NOMO-1 treated with dmso at 0.1 percent for 144 hours (cell line): ENCODE measurements at regions not wholly inside any gene's neighbourhood (a gene's known extent, or its start where the extent isn't known, plus 50 kb on each side); places are given as distances from the start of the nearest gene placed in this dataset.
"Not testable (repeated sequence)": the region's sequence is repeated elsewhere in the genome, so short reads cannot be mapped to it uniquely, and the experiment has no call there.

ENCODE experiments used
- DNase-seq: peaks from one replicate; lab custom pipeline; 2025; ENCODE audit not compliant: unreplicated experiment; lab: John Stamatoyannopoulos, UW

DNA sequence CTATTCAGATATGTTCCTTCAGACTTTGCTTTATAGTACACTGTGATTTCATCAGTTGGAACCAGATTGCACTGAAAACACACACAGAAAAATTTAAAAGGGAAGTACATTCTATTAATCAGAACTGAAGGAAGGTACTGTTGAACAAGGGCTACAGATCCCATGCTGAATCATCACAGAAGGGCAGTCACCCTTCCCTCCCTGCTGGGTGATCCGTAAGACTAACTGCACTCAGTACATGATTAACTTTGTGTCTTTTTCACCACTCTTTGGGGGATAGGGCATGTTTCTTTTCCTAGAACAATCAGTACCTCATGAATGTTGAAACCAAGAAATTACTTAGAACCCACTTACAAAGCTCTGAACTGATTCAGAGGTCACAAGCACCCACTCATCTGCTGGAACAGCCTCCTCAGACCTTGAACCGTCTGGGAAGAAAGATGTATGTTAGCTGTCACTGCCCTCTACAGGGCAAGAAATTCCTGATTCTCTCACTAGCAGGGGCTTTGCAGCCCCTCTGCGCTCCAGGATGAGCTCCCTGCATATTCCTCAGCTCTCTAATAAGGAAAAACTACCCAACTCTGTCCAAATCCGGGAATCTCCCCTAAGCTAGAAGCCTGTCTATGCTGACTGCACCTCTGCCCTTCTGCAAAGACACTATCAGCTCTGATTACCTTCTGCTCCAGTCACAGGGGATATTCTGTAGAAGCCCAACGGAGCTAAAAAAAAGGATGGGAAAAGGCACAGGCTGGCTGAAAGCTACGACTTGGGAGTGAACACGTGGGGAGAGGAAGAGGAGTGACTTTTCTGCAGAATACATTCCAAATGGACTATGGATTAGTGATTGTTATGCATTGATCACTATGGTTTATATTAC is 51.0 kb downstream of the IARS1 start:
- no peak for DNase-seq

DNA sequence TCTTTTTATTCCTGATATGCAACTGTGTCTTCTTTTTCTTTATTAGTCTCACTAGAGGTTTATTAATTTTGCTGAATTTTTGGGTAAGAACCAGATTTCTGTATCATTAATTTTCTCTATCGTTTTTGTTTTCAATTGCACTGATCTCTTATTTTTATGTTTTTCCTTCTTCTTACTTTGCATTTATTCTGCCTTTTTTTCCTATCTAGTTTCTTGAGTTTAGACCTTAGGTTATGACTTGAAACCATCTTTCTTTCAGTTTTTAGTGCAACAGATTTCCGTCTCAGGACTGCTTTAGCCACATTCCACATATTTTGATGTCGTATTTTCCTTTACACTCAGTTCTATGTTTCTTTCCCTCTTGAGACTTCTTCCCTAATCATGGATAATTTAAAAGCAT is 56.6 kb downstream of the IARS1 start:
- DNase-seq, result no peak

DNA sequence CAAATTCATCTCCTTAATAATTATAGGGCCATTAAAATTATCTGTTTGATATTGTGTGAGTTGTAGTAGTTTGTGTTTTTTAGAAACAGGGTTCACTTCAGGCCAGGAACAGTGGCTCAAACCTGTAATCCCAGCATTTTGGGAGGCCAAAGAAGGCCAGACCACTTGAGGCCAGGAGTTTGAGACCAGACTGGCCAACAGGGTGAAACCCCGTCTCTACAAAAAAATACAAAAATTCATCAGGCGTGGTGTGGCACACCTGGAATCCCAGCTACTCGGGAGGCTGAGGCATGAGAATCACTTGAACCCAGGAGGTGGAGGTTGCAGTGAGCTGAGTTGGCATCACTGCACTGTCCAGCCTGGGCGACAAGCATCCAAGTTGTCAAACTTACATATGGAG is 57.0 kb downstream of the IARS1 start:
- no peak for DNase-seq

DNA sequence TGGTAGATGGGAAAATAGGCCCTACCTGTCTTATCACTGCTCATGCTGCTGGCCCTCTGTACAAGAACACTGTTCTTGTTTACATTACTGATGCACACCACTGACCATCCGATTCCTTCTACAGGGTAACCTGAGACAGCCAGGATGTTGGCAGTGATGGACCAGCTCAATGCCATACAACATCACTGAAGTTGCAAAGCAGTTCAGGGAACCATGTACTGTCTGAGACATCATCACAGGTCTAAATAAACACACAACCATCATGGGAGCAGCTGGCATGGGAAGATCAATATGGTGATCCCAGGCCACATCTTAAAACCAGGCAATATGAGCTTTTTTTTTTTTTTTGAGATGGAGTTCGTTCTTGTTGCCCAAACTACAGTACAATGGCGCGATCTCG is 59.0 kb downstream of the IARS1 start:
- DNase-seq, result no peak

DNA sequence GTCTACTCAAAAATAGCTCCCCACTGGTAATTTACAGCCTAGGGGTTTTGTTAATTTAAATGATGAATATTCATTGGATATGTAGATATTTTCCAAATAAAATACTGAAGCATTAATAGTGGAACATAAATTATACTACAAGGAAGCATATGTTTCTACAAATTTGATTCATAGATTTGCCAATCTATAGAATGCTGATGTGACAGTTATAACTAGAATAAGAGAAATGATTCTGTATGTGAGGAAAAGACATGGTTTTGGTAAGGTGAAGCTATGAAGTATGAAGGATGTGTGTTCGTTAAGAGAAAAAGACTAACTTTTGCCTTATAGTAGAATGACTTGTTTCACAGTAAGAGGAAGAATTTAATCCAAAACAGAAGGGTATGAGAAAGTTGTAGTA is 61.3 kb downstream of the IARS1 start:
- DNase-seq, result no peak

DNA sequence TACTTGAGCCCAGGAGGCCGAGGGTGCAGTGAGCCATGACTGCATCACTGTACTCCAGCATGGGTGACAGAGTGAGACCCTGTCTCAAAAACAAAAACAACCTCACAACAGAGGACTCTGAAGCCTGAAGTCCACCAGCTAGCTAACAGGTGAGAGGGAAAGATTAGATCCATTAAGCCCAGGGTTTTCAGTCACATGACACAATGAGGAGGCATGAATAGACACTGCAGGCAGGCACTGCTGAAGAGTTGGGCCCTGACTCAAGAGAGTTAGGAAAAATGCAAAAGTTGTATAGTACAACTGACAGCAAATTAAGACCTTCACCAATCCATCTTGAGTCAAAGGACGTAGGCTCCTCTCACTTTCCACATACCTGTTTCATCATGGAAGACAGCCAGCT is 64.9 kb downstream of the IARS1 start:
- no peak for DNase-seq

DNA sequence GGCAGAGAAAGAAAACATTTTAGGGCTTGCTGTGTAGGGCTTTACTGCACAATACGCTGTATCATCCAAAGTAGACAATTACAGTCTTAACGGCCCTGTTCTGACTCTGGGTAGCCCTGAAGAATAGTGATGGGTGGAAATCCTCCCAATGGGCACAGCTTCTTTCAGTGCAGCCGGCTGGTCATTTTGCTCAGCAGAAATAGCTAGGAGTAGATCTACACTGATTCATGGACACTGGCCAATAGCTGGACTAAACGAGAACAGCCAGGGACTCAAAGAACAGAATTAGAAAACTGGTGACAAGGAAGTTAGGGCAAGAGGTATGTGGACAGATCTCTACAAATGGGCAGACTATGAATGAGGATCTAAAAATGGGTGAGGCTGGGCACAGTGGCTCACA is 69.3 kb downstream of the IARS1 start:
- no peak for DNase-seq

DNA sequence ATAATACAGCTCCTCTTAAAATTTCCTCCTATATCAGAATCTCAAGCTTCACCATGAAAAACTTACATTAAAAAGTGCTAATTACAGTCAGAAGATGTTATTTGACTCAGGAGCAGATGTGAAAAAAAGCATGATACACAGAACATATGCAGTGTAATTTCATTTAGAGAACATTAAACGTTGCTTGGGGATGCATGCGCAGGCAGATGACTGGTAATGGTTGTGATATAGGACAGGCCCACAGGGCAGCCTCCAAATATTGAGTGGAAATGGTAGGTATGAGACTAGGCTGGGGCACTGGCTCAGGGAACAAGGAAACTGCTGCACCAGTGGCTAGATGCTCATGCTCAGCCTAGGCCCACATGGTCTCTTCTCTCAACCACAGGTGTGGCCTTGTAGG is 69.7 kb downstream of the IARS1 start:
- no peak for DNase-seq

DNA sequence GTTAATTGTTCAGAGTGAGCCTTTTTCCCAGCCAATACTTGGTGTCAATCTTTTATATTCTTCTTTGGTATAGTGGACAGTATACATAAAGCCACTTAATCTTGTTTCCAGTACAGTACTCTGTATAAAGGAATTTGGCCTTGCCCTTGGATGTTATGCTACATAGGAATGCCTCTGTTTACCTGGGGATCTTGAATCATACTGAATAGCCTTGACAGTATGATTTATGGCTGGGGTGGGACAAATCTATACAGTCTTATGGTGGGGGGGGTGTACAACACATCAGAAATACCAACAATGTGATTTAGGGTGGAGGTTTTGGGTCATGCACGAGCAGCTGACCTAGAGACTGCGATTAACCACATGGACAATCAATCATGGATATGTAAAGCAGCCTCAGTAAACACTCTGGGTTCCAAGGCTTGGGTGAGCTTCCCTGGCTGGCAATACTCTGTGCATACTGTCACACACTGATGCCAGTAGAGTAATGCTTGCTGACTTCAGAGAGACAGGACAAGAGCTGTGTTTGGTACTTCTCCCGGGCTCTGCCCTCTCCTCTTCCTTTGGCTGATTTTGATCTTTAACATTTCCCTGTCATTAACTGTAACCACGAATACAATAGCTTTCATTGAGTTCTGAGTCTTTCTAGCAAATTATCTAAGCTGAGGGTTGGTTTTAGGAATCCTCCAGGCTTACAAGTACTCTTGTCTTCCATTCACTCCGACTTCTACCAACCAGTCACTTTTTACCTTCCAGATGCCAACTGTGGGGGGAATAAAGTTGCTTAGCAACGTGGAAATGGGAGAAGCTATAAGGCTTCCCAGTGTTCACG is 84.6 kb downstream of the IARS1 start:
- DNase-seq, result no peak

DNA sequence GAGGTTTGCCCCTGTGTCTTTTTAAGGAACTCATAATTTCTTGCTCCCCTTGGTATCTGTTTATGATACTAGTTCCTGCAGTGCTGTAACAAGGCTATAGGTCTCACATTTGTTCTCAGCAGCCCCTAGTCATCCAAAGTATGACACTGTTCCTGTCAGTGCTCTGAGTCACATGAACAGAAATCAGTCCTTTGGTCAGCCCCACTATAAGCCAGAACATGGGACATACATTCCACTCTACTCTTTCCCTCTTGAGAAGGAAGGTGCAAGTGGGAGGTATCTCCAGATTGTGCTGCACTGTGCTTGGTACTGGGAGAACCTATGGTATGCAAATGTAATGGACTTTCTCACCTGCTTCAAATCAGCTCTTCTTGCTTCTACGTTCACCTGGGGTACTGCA is 87.0 kb downstream of the IARS1 start:
- DNase-seq, result no peak

DNA sequence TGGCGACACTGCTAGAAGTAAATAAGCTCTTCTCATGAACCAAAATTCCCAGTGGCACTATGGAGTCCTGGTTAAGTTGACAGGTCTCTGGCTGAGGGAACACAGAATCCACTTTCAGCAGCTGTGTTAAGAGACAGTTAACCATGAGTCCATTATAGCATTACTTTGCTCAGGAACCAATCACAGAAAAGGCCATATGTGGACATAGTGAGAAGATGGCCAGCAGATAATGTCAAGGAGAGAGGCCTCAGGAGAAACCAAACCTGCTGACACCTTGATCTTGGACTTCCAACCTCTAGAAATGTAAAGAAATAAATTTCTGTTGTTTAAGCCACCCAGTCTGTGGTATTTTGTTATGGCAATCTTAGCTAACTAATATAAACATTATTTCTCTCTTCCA is 88.7 kb upstream of the SPTLC1 start:
- not testable (repeated sequence) for DNase-seq

DNA sequence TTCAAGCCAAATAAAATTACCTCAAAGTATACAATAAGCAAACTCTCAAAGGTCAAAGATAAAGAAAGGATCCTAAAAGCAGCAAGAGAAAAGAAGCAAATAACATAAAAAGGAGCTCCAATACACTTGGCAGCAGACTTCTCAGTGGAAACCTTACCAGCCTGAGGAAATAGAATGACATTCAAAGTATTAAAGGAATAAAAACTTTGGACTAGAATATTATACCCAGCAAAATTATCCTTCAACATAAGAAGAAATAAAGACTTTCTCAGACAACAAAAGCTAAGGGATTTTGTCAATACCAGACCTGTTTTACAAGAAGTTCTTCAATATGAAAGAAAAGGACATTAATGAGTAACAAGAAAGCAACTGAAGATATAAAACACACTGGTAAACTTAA is 83.0 kb upstream of the SPTLC1 start:
- not testable (repeated sequence) for DNase-seq

DNA sequence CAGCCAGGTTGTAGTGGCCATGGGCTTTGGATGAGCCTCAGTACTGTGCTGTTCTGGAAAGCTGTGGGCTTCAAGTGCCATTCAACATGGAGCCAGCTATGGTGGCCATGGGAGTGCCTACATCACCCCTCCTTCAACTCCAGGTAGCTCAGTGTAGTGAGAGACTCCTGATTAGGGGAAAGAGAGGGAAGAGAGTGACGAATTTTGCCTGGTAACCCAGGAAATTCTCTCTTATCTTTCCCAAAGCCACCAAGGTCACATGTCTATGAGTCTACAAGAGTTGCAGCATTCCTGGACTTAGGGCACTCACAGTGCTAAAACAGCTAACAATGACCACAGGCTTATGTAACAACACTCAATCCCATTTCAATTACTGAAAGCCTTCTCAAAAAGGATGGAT is 81.7 kb upstream of the SPTLC1 start:
- no peak for DNase-seq

DNA sequence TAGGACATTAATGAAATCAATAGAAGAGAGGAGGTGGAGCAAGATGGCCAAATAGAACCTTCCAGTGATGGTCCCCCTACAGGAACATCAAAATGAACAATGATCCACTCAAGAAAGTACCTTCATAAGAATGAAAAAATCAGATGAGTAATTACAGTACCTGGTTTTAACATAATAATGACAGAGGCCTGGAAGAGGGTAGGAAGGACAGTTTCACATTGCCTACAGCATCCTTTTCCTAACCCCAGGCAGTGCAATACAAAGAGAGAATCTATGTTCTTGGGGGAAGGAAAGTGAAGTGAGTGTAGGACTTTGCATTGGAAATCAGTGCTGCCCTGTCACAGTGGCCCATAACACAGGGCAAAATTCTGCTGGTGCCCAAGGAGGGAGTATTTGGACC is 81.2 kb upstream of the SPTLC1 start:
- no peak for DNase-seq

DNA sequence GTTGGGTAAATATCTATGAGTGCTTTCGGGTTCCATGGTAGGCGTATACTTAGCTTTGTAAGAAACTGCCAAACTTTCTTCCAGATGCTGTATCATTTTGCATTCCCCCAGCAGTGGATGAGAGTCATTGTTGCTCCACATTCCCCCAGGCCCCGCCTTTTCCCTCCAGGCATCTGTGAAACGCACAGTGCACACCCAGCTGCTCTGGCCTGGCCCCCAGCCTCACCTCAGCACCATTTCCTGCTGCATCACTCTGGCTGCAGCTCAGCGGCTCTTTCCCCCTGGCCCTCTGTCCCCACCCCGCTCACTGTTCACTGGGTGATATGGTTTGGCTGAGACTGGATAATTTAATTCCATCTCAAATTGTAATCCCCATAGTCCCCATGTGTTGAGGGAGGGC is 76.6 kb upstream of the SPTLC1 start:
- DNase-seq, result no peak

DNA sequence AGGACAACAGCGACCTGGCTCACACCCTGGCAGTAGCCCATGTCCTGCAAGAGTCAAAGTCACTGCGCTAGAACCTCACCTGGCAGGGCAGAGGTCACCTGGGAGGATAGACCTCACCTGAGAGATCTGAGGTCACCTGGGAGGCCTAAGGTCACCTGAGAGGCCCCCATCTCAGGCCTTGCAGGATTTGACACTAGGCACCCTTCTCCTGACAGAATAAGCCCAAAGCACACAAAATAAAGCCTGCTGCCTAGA is 75.2 kb upstream of the SPTLC1 start:
- DNase-seq, result no peak

DNA sequence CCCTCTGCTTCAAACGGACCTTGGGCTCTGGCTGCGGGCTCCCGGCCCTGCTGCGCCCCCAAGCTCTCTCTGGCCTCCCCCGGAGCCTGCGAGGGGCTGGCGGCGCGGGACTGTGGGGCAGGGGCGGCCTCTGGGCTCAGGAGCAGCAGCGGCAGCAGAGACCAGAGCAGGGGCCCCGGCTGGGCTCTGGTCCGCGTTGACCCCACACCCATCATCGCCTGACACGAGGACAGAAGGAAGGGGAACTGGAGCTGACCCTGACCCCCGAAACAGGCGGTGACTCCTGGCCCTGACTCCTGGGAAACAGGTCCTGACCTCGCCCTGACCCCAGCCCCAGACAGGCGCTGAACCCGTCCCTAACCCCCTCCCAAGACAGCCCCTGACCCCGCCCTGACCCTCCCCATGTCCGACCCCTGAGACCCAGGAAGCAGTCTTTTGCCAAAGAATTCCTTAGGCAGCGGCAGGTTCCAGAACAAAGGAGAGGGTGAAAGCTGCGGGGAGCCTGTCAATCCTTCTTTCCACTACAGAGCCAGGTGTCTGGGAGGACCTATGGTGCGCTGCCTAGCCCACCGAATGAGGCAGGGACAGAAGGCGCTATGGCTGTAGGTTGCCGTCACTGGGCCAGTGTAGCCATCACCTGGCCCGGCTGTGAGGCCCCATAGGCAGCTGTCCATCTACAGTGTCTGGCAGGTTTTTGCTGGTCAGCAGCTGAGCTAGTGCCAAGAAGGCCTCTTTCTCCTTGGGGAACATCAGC is 74.7 kb upstream of the SPTLC1 start:
- DNase-seq, result no peak

DNA sequence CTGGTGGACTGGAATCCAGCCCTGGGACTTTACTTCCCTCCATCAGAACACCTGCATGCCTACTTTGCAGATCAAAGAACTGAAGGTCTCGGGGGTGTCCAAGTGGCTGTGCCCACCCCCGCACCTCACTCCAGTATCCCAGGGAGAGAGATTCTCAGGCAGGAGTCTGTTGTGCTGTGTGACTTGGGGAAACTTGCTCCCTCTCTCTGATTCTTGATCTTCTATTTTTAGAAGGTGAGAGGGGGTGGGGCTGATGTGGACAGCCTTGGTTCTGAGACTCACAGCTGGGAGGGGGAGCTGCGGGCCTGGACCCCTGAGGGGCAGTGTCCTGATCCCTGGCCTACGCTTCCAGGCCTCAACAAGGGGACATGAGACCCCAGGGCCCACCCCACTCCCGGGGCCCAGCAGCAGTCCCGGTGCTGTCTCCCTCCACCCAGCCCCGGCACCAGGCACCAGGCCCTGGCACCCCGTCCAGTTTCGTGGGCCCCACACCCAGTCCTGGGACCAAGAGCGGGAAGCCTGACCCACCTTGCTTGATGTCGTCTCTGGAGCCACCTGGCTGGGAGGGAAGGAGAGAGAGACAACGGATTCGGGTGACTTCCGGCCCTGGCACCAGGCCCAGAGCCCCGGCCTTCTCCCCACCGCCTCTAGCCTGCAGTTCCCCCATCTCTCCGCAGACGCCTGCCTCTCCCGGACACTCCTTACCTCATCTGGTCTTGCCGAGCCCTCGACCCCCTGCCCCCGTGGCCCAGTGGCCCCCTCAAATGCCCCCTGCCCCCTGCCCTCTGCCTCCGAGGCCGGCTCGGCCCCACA is 74.0 kb upstream of the SPTLC1 start:
- DNase-seq, result no peak

DNA sequence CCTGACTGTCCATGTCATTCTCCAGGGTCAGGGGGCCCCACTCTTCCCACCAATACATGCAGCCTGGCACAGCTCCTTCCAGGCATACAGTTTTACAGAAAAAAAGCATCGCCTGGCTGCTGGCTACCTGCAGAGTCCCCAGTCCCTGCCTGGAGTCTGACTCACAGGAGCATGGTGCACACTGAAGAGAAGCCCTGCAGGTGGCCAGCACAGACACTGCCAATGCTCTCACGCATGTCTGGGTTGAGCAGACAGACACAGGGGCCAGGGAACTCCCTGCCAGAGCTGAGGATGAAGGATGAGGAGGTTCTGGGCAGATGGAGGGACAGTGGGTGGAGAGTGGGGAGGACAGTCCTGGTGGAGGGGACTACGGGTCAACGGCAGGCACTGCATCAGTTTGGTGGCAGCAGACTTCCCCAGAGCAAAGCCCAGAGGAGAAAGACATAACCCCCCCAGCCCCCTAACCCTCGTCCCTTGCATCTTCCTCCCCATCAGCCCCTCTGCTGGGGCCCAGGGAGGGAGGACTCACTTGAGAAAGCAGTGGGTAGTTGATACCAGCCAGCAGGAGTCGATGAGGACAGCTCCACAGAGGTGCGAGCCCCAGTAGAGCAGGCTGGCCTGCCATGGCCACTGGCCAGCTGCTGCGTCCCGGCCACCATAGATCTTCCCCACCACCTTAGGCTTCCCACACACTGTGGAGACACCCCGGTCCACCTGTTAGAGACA is 72.9 kb upstream of the SPTLC1 start:
- no peak for DNase-seq

DNA sequence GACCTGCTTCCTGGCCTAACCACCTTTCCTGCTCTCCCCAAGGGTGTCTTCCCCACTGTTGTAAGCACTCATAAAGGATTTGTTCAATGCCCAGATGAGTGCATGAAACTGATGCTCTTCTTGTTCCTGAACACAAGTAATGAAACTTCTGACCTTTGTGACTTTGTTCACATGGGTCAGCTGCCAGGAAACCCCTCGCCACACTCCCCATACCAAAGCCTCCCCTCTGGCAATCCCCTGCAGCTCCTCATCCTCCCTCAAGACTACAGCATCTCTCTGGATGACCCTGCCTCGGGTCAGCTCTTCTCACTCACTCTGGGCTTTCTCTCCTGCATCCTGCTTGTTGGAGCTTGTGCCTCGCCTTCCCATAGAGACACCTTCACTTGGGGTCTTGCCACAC is 72.2 kb upstream of the SPTLC1 start:
- DNase-seq, result no peak
